OCI-LY7 (cell line): ENCODE measurements at regions not wholly inside any gene's neighbourhood (a gene's known extent, or its start where the extent isn't known, plus 50 kb on each side); places are given as distances from the start of the nearest gene placed in this dataset.

Experiments used
- CTCF ChIP-seq: fragments of 200-600 bp; sonication (generic); conservative IDR thresholded peaks from 2 replicates; pipeline ENCODE4 v1.5.1; 2014; ENCODE audit warnings: mild to moderate bottlenecking, antibody characterized with exemption, low read length, moderate library complexity, mixed read lengths
- EZH2phosphoT487 ChIP-seq: fragments of 200-600 bp; sonication (generic); IDR thresholded peaks from 2 replicates; pipeline ENCODE4 v1.6.1; 2018; ENCODE audit warnings: low read depth, borderline replicate concordance, mild to moderate bottlenecking, mixed run types, antibody characterized with exemption, low read length, moderate library complexity, mixed read lengths

- TF ChIP-seq CTCF (no peak), EZH2phosphoT487 (no peak)
Observed at GRCh38 chr4:56243107-56243506, 144.2 kb downstream of the AASDH start.
